GM21381 (cell line): ENCODE measurements at regions not wholly inside any gene's neighbourhood (a gene's known extent, or its start where the extent isn't known, plus 50 kb on each side); places are given as distances from the start of the nearest gene placed in this dataset.
A peak's percentile ranks its signal among the peaks of the same experiment; 100 is the strongest.

Source experiments
- ATAC-seq: cut with Tn5 transposase; IDR thresholded peaks from one replicate; pipeline ENCODE4 v1.9.1; 2021; ENCODE audit warnings: mild to moderate bottlenecking, moderate library complexity; ENCODE audit not compliant: unreplicated experiment

DNA sequence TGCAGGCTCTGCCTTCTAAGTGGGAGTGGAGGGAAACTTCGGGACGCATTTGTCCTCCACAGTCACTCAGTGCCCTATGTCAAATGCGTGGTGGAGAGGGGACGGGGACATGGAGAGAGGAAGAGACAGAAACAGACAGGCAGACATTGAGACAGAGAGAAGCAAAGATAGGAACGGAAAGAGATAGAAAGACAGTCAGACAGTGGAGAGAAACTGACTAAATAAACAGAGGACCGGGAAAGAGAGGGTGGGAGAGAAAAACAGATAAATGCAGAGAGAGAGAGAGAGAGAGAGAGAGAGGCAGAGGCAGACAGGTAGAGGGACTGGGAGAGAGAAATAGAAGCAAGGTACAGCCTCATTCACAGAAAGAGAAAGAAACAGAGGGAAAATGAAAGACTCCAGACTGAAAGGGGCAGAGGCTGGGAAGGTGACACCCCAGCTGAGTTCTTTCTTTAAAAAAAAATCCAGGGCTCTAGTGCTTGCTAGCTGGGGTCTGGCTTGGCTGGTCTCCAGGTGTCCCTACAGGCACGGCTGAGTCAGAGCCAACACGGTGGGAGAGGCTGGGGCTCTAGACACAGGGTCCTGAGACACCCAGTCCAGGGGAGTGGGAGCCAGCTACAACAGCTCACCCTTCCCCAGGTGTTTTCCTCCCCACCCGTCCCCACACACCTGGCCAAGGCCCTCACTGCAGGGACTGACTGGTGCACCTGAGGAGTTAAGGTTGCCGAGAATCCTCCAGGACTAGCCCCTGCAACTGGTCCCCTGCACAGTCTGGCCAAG lies 506.1 kb upstream of the PROK2 start:
- no peak for ATAC-seq

DNA sequence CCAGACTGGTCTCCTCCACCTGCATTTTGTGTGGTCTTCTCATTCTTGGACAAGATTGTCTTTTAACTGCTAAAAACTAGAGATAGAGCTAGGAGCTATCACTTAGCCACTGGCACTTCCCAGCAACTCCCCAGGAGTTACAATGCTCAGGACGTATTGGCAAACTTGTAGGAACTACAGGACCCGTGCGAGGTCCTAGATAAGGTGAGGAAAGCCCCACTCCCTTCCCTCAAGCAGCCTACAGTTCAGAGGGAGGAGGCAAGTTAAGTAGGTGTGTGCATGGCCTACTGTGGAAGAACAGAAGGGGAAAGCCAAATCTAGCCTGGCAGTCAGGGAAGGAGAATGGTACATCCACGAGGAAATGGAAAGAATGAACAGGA lies 504.7 kb upstream of the PROK2 start:
- no peak for ATAC-seq

DNA sequence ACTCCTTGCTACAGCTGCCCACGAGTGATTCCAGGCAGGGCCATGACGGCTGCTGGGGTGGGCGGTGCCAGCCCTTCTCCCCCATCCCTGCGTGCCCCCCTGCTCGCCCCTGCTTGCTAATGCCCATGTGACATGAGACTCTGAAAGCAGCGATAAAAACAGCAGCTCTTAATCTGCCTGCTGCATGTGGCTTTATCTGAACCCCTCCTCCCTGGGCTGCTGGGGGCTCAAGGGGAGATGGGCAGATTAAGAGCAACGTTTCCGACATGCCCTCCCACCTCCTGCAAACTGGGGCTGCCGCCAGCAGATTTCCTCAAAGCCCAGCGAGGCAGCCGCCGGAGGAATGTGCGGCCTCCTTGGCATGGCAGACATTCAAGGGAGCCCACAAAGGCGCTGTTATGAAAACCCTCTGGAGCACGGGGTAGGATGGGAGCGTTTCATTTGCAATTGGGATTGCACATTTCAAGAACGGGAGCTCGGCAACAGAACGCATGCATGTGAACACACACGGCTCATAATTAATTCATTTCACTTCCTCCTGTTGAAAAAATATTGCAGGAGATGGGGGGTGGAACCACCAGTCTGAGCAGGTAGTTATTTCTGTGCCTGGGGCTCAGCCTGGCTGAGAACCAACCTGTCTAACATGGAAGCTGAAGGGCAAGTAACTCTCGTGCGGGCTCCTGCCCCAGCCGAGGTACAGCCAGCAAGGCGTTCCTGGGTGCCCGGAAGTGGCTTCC lies 504.2 kb upstream of the PROK2 start:
- no peak for ATAC-seq

GRCh38 chr3:72287956-72288355 lies 503.0 kb upstream of the PROK2 start:
- no peak for ATAC-seq

DNA sequence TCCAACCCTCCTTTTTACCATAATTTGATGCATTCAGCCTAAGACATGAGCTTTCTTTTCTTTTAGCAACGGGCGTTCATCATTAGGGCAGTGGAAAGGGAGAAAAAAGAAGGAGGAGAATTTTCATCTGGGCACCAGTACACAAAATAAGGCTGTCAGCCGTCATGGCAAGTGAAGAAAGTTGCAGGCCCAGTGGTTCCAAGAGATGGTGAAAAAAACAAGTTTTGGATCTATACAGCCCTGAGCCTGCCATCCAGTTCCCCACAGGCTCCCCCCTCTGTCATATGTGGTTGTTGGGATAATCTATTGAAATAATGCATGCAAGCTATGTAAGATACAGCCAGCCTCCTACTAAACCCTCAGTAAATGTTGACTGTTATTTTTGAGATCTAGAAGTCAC lies 500.6 kb upstream of the PROK2 start:
- no peak for ATAC-seq

GRCh38 chr3:72284471-72284870 lies 499.5 kb upstream of the PROK2 start:
- no peak for ATAC-seq

GRCh38 chr3:72282918-72283317 lies 498.0 kb upstream of the PROK2 start:
- no peak for ATAC-seq

GRCh38 chr3:72281551-72281950 lies 496.6 kb upstream of the PROK2 start:
- no peak for ATAC-seq

DNA sequence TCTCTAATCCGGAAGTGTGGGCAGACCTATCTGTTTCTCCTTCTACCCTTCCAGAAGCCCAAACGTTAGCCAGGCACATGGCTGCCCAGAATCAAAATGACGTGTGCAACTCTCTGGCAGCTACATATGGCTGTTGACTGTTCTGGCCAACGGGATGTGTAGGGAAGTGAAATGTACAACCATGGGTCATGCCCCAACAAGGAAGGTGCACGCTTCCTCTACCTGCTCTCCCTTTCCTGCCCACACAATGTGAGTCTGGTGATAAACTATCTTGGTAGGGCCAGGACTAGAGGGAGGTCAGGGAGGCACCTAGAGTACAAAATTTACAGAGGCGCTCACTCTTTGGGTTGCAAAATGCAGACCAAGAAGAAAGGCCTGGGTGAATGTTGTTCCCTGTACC lies 495.9 kb upstream of the PROK2 start:
- ATAC-seq = no peak

DNA sequence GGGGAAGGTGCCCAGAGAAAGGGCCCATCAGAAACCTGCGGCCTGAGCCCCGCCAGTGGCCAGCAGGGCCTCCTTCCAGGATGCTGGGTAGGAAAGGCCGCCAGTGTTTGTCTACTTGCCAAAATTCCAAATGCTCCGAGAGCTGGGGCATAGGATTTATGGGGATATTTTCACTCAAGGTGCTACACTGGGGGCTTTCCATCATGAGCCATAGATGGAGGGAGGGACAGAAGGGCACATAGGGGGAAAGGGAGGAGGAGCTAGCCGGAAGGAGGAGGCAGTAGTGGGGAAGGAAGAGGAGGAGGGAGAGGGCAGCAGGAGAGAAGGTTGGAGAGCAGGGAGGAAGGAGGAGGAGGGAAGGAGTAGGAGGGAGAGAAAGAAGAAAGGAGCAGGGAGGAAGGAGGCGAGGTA lies 494.7 kb upstream of the PROK2 start:
- no peak for ATAC-seq

- no peak for ATAC-seq
Measured at GRCh38 chr3:72279068-72279604, 494.2 kb upstream of the PROK2 start.

GRCh38 chr3:72278349-72279067 lies 493.6 kb upstream of the PROK2 start:
- no peak for ATAC-seq

- ATAC-seq = no peak
Measured at GRCh38 chr3:72277710-72278109, 492.8 kb upstream of the PROK2 start.

- no peak for ATAC-seq
Measured at GRCh38 chr3:72276806-72277205, 491.9 kb upstream of the PROK2 start.

GRCh38 chr3:72275331-72275751 lies 490.4 kb upstream of the PROK2 start:
- ATAC-seq = no peak

GRCh38 chr3:72274493-72275330 lies 489.8 kb upstream of the PROK2 start:
- ATAC-seq = peak; percentile 55

DNA sequence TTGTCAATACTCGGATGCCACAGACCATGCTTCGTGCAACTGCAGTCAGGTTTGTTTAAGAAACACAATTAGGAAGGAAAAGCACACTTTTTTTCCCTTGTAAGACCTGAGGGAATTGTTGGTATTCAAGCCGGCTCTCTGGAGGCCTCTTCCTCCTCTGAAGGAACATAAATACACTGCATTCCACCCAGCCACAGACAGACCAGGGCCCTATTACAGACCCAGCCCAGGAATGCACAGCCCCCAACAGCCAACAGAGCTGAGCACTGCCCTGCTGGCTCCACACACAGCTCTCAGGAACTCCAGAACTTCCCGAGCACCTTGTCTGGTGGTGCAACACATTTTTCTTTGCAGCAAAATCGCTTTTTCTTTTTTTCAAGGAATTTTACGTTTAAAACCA lies 488.7 kb upstream of the PROK2 start:
- no peak for ATAC-seq

GRCh38 chr3:72272356-72272755 lies 487.4 kb upstream of the PROK2 start:
- ATAC-seq = no peak

GRCh38 chr3:72271923-72272322 lies 487.0 kb upstream of the PROK2 start:
- no peak for ATAC-seq

GRCh38 chr3:72271216-72271615 lies 486.3 kb upstream of the PROK2 start:
- ATAC-seq = no peak

DNA sequence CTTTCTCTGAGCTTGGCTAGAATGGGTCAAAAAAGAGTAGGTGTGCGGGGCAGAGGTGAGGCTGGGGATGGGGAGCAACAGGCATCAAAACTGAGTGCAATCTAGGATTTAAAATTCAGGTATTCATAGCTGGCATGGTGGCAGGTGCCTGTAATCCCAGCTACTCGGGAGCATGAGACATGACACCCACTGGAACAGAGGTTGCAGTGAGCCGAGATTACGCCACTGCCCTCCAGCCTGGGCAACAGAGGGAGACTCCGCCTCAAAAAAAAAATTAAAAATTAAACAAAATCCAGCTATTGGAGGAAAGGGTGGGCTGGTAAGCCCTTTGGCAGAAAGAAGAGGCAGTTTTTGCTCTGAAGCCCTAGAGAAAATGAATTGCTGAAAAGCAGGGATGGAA lies 485.8 kb upstream of the PROK2 start:
- no peak for ATAC-seq
